IPS-NIHi11 (cell line): ENCODE measurements at regions not wholly inside any gene's neighbourhood (a gene's known extent, or its start where the extent isn't known, plus 50 kb on each side); places are given as distances from the start of the nearest gene placed in this dataset.
"Not testable (repeated sequence)": the region's sequence is repeated elsewhere in the genome, so short reads cannot be mapped to it uniquely, and the experiment has no call there.

ENCODE experiments used
- DNase-seq: peaks from one replicate; pipeline ENCODE4 v3.0.0; 2012; ENCODE audit warnings: mixed read lengths, low spot score

DNA sequence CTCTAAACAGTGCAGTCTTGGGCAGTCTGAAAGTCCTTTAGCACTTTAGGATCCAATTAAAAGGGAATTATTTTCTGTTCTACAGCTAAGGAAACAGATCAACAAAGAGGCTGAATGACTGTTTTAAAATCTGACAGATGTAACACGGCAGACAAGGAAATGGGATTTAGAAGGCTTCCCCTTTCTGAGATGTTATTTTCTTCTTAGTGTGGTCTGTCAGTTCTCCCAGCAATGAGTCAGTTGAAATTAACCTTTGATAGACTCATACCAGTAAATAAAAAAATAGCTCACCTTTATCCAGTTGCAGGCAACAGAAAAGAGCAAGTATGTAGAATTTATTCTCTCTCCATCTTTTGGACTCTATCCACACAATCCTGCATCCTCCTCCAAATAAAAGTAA, 98.1 kb downstream of the NEDD1 start:
- DNase-seq, result no peak

DNA sequence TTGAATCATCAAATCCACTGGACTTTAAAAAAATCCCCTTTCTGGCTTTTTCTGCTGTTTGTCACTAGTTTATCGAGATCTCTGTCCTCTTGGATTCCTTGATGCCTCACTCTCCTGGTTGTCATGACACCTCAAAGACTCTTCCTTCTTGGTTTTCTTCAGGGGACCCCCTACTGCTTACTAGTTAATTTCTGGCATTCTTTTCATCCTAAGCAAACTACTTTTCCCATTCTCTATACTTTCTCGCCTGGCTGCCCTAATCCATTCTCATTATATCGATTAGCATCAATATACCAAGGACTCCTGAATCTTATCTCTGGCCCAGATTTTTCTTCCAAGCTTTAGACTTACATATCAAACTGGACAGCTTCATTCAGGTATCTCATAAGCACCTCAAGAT, 98.6 kb downstream of the NEDD1 start:
- no peak for DNase-seq

DNA sequence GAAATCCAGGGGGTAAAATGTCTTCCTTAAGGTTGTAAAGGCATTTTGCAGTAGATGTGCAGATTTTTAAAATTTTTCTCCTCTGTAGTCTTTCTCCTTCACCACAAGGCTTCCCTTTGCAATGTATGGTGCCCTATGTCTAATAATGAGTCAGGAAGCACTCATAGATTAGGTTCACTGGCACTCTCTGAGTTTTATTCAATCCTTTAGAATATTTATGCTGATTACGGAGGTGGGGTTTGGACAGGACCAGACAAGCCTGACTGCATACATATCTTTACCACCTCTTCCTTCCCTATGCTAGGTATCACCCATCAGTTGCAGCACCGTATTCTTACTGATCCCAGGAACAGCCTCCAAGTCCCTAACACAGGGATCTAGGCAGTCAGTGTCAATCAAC, 99.5 kb downstream of the NEDD1 start:
- DNase-seq, result no peak

DNA sequence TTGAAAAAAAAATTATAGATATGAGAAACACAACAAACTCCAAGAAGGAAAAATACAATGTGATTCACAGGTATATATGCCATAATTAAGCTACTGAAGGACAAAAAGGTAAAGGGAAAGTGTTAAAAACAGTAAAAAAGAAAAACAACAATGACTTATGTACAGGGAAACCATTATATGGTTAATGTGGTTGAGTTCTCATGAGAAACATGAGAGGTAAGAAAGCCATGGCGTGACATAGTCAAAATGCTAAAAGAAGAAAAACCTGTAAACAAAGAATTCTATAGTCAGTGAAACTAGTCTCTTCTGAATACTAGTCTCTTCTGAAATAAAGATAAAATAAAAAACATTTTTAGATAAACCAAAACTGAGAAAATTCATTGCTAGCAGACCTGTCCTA, 109.1 kb downstream of the NEDD1 start:
- DNase-seq, result no peak

DNA sequence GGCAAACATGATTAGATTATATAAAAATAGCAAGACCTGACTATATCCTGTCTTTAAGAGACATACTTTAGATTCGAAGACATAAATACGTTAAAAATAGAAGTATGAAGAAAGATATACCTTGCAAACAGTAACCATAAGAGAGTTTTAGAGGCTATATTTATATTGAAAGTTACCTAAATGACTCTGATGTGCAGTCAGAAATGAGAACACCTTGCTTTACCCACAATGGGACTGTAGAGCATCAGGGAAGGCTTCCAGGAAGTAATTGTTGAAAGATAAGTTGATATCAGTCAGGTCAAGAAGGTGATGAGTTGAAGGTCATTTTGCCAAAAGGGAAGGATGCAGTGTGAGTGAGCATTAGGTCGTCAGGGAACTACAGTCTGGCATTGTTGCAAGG, 110.2 kb downstream of the NEDD1 start:
- DNase-seq, result no peak

DNA sequence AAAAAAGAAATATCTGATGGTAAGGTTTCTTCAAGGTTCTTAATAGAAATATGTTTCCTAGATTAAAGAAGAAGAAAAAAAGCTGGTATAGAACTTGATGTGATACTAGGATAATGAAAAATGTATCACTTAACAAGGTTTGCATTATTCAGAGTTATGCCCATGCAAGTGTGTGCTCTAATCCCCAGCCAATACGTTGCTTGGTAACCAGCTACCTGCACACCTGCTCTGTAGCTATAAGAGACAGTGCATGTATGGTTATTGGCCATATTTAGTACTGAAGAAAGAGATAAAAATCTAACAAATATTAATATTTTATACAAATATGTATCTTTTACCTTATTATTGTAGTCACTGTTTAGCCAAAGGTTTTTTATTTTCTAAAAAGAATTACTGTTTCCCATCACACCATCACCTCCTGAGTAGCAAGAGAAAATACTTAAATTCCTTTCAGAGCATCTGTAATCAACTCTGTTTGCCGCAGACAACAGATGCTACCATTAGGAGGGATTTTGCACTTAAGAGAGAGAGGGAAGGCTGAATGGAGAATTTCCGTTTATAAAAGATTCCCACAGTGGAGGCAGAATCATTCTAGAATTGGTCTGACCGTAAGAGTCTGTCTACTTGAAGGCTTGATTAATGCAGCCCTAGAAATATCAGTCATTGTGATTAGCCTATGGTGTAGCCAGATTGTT, 115.6 kb downstream of the NEDD1 start:
- DNase-seq, result no peak

DNA sequence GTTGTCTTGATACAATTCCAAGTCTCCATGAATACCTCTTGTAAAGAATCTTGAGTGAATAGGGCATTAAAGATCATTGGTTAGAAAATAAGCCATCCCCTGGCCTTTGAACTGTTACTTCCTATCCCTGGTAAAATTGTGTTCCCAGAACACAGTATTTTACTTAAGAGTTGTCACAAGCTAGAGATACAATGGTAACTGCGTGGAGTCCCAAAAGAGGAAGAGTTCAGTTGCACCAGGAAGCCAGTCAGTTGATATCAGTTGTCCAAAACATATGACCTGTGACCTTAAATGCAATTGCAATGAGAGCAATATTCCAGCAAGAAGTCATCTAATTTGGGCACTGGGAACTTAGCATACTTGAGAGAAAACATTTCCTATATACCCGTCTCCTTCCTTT, 117.3 kb downstream of the NEDD1 start:
- no peak for DNase-seq

DNA sequence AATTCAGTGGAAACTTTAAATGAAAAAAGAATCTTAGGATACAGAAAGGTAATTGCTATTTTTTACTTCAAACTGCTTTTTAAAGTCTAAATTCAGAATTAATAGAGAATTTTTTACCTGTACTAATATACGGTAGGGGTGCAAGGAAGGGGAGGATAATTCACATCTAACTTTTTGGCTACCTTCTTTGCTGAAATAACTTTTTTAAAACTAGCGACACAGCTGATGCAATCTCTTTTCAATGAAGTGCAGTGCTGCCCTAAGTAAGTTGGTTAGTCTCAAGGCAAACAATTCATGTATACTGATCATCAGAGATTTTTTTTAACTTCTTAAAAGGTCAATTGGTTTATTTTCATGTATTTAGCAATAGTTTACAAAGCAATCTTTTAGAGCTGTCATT, 119.8 kb downstream of the NEDD1 start:
- no peak for DNase-seq

DNA sequence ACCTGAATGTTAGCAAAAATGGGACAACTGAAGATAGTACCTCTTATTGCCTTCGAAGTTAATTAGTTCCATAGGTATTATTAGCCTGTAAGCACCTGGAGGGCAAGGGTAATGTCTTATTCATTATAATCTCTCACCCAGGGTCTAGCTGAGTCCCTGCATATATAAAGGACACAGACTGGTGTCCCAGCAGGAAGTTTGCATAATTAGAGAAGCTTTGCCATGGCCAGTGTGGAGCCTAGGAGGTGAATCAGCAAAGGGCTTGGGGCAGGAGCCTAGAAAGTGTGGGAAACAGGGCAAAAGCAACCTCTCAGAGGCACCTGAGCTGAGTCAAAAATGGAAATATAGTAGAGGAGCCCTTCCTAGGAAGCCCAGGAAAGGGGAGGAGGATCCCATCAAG, 120.4 kb downstream of the NEDD1 start:
- DNase-seq, result no peak

DNA sequence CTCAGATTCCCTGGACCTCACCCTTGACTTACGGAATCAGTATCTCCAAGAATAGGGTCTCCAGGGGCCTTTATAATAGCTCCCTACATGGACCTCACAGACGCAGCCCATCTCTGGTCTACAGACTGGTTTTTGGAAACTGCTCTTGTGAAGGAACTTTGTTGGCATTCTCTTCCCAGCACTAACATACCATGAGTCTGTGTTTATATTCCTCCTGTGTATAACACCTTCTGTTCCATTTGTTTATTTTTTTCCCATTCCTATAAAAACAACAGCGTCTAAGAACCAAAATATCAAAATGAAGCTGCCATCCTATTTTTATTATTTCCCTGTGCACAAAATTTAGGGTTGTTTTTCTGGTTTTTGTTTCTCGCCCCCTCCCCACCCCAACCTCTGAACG, 131.1 kb downstream of the NEDD1 start:
- no peak for DNase-seq

DNA sequence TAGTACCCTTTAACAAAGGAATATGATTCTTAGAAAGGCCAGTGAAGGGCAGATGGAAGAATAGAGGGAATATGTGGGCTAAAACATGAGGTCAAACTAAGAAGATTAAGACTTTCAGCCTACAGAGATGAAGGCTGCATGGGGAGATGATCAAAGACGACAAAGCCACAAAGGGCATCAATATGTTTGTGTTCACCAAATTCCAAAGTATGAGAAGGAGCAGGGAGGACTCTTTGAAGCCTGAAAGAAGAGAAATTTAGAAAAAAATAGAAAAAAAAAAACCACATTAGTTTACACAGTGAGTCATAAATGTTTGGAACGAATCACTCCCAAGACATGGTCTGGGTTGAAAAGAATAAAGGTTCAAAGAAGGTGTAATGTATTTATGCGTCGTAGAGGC, 131.8 kb downstream of the NEDD1 start:
- DNase-seq, result no peak

DNA sequence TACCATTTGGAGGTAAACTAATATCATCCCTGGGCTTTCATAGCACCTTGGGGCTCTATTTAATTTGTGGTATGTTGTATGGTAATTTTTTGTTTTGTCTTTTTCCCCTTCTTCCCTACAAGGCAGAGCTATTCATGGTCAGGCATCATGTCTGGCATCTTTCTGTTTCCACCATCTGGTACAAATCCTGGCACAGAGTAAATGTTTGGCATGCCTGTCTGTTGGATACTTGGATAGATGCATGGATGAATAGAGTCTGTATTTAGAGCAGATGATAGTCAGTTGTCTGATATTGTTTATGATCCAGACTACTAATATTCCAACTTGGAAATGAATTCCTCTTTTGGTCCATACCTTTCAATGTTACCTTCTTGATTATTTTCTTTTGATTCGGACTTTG, 139.8 kb downstream of the NEDD1 start:
- DNase-seq, result no peak

DNA sequence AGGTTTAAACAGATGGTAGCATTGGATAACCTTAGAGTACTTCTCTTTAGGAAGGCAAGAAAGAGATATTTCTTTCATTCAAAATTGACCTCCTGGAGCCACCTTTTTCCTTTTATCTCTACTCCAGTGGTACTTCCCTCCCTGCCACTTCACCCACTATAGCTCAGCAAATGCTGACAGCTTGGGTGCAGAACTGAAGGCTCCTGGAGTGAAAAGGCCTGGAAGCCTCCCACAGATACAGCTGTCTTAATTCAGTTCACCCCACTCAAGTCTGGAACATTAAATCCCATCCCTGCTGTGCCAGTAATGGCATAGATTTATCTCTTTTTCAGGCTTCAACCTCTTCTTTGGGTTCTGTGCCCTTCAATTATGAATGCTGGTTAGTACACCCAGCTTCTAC, 140.3 kb downstream of the NEDD1 start:
- DNase-seq, result no peak

DNA sequence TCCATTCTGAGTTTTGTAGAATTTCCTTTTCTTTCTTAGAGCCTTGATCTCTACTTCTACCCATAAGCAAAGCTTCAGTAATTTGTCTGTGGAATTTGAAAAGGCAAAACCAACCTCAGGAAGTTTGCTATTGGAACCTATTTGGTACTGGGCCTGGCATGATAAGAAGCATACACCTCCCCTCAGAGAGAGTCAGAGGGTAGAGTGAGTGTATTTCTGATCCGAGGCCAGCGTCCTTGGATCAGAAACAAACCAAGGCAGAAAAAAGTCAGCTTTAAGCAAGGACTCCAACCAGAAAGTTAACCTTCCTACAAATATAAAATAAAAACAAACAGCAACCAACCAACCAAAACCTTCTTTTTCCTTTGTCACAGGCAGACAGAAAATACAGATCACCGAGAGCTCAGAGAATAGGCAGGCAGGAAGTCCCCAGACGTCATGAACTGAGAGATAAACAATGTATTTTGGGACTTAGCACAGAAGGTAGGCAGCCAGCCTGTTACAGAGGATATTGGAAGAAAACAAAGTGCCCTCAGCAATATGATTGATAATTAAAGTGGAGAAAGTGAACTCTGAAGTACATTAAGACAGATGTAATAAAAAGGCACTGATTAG, 141.5 kb downstream of the NEDD1 start:
- DNase-seq, result no peak

DNA sequence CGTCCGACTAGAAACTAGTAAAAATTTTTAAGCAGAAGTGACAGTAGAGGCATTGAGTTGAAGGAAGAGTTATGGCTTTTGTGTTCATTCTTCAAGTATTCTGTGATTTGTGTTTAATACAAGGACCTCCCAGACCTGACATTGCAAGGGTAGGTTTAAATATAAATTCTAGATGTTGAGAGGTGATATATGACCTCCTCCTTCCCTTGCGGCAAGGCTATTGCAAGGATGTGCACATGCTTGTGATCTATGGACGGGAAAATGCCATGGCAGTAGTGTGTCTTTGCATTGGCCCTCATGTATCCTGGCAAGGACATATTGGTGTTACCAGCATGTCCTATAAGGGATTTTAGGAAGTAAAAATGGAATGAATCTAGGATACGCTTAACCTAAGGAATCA, 143.5 kb downstream of the NEDD1 start:
- no peak for DNase-seq

DNA sequence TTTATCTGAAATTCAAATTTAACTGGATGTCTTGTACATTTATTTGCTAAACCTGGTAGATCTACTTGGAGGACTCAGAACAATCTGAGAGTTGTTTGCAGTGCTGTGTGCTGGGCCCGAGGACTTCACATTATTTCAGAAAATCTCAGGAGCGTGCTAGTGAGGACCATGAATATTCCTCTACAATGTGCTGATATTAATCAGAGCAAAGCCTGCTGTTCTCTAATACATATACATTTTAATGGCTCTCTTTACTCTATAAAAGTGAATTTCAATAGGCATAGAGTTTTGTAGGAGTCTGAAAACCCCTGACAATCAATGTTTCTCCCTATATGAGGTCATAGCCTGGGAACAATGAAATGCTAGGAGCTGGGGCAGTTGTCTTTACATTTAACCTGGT, 144.3 kb downstream of the NEDD1 start:
- no peak for DNase-seq

DNA sequence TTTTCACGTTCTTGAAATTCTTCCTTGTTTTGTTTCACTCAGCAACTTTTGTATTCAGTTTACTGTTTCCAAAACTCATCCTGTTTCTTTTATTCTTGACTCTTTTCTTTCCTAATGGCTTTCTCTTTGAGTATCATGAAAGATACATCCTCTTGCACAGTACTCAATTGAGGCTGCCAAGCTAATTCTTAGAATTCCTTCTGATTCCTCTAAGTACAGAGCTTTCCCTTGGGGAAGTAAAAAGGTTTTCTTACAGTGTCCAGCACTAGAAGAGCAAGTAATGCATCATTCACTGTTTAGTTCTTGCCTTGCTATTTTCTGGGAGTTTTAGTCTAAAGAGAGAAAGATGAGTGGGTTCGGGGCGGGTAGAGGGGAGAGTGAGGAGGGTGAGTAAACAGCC, 154.1 kb downstream of the NEDD1 start:
- DNase-seq, result no peak

DNA sequence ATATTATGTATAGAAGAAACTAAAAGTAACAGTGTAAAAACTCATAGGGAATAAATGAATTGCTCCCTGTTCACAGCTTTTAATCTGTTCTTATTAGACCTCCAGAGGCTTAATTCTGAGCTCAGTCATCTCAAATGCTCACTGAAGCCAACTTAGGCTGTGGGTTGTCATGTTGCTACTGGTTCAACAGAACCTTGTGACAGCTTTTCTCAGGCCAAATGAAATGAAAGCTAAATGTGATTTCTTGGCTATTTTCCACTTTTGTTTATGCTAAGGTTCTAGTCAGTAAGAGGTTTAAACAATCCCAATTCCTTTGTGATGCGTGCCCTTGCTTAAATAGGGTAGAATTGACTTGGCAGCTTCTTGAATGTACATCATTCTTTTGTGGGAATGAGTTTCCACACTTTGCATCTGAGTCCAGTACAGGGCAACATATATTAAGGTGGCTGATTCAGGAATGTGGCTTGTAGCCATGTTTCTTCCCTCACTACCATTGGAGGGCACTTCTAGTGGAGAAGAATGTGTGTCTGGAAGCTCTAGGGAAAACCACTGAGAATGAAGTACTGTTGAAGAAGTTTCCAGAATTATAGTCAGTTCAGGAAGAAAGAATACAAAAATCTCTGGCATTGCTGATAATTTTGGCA, 156.4 kb downstream of the NEDD1 start:
- no peak for DNase-seq

DNA sequence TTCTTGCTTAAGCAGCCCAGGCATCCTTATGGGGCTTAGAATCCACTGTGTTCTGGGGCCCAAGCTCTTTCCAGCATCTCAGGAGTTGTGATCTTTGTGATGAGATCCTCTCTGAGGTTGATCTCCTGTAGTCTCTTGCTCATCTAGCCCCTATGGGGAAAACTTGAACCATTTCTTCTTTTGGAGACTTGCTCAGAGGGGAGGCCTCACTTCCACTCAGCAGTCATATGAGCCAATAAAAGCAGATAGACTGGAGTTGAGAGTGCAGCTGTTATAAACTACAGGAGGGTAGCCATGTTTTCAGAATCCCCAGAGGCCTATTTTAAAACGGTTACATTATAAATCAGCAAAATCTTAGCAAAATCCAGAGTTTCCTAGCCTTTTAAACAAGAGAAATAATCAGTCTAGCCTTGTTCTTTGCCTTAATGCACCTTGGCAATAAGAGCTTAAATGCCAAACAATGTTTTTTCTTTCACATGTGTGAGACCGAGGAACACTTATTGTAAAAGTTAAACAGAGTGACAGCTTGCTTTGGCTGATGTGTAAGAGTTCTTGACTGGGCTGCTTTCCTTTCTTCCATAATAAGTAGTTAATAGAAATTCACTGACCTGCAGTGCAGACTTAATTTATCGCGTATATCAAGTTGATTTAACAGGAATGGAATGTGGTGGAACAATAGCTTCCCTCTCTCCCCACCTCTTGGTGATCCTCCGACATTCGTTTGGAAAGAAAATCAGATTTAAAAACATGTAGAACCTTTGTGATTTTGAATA, 168.3 kb downstream of the NEDD1 start:
- peak; percentile 17 for DNase-seq

DNA sequence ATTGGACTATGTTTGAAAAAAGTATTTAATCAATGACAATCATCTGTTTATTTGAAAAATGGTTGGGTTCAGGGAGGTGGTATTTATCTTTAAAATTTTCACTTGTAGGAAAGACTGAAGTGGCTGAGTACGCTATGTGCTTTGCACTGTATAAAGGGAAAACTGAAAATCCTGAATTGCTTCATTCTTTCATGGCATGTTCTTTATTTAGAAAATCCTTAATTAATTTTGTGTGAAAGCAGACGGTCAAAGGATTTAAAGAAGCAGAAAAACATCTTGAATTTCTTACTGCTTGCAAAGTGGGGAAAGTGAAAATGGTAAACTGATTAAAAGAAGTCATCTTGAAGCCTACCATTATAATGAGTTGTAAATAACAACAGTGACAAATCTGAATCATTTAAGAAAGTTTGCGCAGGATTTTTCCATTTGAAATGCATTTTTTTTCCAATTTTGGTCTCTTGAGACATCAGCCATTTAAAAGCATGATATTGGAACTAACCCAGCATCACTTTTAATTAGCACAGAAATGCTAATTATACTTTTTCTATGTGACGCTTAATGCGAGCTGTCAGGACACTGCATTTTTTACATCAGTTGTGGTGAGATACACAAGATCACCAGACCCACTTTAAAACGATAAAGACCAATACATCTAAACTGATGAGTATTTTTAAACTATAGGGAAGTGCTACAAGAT, 169.0 kb downstream of the NEDD1 start:
- no peak for DNase-seq

DNA sequence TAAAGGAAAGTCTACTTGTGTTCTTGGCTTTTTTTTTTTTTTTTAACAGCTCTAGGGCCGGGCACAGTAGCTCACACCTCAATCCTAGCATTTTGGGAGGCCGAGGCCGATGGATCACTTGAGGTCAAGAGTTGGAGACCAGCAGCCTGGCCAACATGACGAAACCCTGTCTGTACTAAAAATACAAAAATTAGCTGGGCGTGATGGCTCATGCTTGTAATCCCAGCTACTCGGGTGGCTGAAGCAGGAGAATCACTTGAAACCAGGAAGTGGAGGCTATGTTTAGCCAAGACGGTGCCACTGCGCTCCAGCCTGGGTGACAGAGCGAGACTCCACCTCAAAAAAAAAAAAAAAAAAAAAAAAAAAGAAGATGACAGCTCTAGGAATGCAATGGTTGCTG, 169.9 kb downstream of the NEDD1 start:
- DNase-seq, result not testable (repeated sequence)

DNA sequence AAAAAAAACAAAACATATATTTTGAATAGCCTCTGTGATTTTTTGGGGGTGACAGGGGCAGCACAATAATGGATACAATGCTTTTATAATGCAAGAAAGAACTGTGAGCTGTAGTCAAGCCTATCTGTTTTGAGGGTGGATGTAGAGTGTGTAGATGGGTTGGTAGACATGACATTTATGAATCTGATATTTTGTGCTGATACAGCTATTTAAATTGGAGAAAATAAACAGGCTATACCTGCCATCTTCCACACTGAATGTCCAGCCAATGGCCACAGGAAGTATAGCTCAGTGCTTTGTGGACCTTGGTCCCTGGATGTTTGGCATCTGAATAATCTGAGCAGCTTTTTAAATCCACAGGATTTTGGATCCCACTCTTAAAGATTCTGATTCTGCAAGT, 175.0 kb downstream of the NEDD1 start:
- DNase-seq, result no peak
